ENCODE measurements at regions not wholly inside any gene's neighbourhood (a gene's known extent, or its start where the extent isn't known, plus 50 kb on each side); places are given as distances from the start of the nearest gene placed in this dataset.

DNA sequence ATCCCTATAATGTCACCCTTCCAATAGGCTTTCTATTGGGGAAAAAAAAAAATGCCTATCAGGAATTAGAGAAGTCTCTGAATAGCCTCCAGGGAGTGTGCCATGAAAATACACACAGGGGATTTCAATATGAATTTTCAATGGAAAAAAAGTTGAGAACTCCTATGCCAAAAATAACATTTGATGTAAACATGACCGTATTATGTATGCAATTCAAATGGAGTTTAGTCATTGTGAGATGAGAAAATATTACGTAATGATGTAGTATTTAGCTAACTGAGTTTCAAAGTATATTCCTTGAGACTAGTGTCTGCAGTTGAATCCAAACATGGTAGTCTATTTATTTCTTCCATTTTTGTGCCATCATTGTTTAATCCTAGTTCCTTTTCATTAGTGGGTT lies 182.3 kb downstream of the BLID start:
- no peak for DNase-seq
- Mint-ChIP-seq H3K4me3 (ENCODE audit: unreplicated experiment) (no peak overlapping the region), H3K4me1 (ENCODE audit: low read depth, unreplicated experiment) (no peaks in the 10 kb centered on the region), H3K27ac (ENCODE audit: unreplicated experiment) (no peak overlapping the region), H3K27me3 (ENCODE audit: unreplicated experiment) (peaks cover 1% of the 10 kb centered on the region), H3K36me3 (ENCODE audit: unreplicated experiment) (no peaks in the 10 kb centered on the region), H3K9me3 (ENCODE audit: unreplicated experiment) (peaks cover 2% of the 10 kb centered on the region)
- TF ChIP-seq, protein P1, sequence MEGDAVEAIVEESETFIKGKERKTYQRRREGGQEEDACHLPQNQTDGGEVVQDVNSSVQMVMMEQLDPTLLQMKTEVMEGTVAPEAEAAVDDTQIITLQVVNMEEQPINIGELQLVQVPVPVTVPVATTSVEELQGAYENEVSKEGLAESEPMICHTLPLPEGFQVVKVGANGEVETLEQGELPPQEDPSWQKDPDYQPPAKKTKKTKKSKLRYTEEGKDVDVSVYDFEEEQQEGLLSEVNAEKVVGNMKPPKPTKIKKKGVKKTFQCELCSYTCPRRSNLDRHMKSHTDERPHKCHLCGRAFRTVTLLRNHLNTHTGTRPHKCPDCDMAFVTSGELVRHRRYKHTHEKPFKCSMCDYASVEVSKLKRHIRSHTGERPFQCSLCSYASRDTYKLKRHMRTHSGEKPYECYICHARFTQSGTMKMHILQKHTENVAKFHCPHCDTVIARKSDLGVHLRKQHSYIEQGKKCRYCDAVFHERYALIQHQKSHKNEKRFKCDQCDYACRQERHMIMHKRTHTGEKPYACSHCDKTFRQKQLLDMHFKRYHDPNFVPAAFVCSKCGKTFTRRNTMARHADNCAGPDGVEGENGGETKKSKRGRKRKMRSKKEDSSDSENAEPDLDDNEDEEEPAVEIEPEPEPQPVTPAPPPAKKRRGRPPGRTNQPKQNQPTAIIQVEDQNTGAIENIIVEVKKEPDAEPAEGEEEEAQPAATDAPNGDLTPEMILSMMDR (IDR thresholded peaks at IDR 0.05; ENCODE audit: partially characterized antibody, unreplicated experiment): no peak

DNA sequence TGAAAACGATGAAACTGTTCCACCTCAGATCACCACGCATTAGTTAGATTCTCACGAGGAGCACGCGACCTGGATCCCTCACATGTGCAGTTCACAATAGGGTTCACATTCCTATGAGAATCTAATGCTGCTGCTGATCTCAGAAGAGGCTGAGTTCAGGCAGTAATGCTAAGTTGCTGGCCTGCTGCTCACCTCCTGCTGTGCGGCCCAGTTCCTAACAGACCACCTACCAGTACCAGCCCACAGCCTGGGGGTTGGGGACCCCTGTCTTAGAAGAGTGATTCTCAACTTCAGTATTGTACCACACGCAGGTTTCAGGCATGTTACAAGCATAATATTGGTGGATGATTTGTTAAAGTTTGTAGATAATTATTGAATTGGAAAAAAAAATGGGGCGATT lies 182.7 kb downstream of the BLID start:
- Mint-ChIP-seq H3K27ac (ENCODE audit: unreplicated experiment) (no peak overlapping the region), H3K27me3 (ENCODE audit: unreplicated experiment) (peaks cover 1% of the 10 kb centered on the region), H3K4me3 (ENCODE audit: unreplicated experiment) (no peak overlapping the region), H3K4me1 (ENCODE audit: low read depth, unreplicated experiment) (no peaks in the 10 kb centered on the region), H3K9me3 (ENCODE audit: unreplicated experiment) (peaks cover 2% of the 10 kb centered on the region), H3K36me3 (ENCODE audit: unreplicated experiment) (no peaks in the 10 kb centered on the region)
- TF ChIP-seq, protein P1 (IDR thresholded peaks at IDR 0.05; ENCODE audit: partially characterized antibody, unreplicated experiment): no peak
- DNase-seq: no peak

DNA sequence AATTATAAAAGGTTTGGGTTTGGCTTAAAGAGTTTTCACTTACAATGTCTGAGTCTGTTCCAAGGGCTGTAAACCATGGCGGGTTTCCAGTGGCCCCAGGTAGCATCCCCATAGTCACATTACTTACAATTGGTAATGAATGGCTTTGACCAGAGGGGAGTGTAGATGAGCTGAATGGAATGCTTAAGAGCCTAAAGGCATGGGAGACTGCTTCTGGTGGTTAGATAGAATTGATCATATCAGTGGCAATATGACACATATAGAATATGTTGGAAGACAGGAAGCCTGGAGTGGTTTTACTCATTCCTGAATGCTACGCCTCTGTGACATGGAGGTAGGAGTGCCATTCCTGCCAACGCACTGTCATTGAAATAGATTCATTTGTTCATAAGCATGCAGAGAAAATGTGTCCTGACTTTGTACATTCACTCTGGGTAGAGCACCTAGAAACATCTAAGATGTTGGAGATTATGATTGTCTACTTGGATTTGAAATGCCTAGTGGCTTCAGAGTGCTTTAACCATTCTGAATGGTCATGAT lies 183.3 kb downstream of the BLID start:
- peaks cover 1% of the 10 kb centered on the region for H3K27me3 Mint-ChIP-seq (ENCODE audit: unreplicated experiment)
- no peaks in the 10 kb centered on the region for H3K4me1 Mint-ChIP-seq (ENCODE audit: low read depth, unreplicated experiment)
- DNase-seq: no peak
- no peaks in the 10 kb centered on the region for H3K36me3 Mint-ChIP-seq (ENCODE audit: unreplicated experiment)
- TF ChIP-seq, protein P1 (IDR thresholded peaks at IDR 0.05; ENCODE audit: partially characterized antibody, unreplicated experiment): no peak
- H3K4me3 Mint-ChIP-seq (ENCODE audit: unreplicated experiment): no peak overlapping the region
- peaks cover 2% of the 10 kb centered on the region for H3K9me3 Mint-ChIP-seq (ENCODE audit: unreplicated experiment)
- no peak overlapping the region for H3K27ac Mint-ChIP-seq (ENCODE audit: unreplicated experiment)

DNA sequence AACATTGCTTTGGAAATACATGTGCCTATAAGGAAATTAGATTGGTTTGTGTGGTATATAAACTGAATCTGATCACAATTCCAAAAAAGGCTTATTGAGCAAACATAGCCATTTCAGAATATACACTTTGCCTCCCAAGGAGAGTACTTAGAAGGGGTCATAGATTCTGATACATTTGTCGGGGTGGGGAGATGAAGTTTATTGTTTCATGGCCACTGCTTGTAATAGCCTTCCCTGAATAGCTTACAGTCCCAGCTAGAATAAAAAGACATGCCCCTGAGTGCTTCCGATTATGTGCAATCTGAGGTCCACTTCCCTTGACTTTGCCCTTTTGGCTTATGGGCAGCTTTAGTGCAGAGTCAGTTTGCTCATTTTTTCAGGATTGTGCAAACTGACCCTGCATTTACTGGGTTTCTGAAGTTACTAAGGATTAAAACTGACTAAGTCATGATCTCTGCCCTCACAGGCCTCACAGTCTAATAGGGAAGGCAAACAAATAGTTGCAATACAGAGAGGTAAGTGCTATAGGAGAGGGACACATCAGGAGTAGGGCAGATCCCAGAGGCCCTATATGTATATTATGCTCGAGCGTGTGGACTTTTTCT lies 184.2 kb downstream of the BLID start:
- H3K27ac Mint-ChIP-seq (ENCODE audit: unreplicated experiment): no peak overlapping the region

DNA sequence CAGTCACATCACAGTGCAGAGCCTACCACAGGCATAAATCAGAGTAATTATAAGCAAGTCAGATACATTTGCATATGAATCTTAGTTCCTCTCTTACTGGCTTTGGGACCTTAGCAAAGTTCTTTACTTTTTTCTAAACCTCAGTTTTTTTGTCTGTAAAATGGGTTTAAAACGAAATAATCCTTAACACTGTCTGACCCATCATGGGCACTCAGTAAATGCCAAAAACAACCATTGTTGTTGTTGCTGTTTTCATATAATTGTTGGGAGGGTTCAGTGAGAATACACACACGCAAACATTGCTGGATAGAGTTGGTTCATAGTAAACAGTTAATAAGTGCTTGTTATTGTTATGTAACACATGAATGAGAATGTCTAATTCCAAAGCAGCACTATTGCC lies 184.9 kb downstream of the BLID start:
- Mint-ChIP-seq H3K27me3 (ENCODE audit: unreplicated experiment) (peaks cover 3% of the 10 kb centered on the region), H3K9me3 (ENCODE audit: unreplicated experiment) (peaks cover 2% of the 10 kb centered on the region), H3K27ac (ENCODE audit: unreplicated experiment) (no peak overlapping the region), H3K36me3 (ENCODE audit: unreplicated experiment) (no peaks in the 10 kb centered on the region), H3K4me1 (ENCODE audit: low read depth, unreplicated experiment) (no peaks in the 10 kb centered on the region), H3K4me3 (ENCODE audit: unreplicated experiment) (no peak overlapping the region)
- TF ChIP-seq, protein P1 (IDR thresholded peaks at IDR 0.05; ENCODE audit: partially characterized antibody, unreplicated experiment): no peak
- no peak for DNase-seq

More for the DNA sequence above, 184.2 kb downstream of the BLID start:
- no peaks in the 10 kb centered on the region for H3K4me1 Mint-ChIP-seq (ENCODE audit: low read depth, unreplicated experiment)
- H3K4me3 Mint-ChIP-seq (ENCODE audit: unreplicated experiment): no peak overlapping the region
- peaks cover 1% of the 10 kb centered on the region for H3K27me3 Mint-ChIP-seq (ENCODE audit: unreplicated experiment)
- TF ChIP-seq, protein P1 (IDR thresholded peaks at IDR 0.05; ENCODE audit: partially characterized antibody, unreplicated experiment): no peak
- no peaks in the 10 kb centered on the region for H3K36me3 Mint-ChIP-seq (ENCODE audit: unreplicated experiment)
- peaks cover 2% of the 10 kb centered on the region for H3K9me3 Mint-ChIP-seq (ENCODE audit: unreplicated experiment)
- DNase-seq: no peak
